A549 (cell line): ENCODE measurements at regions not wholly inside any gene's neighbourhood (a gene's known extent, or its start where the extent isn't known, plus 50 kb on each side); places are given as distances from the start of the nearest gene placed in this dataset.

Source experiments
- ATAC-seq, 2 experiments: fragments of 200-7000 bp in 1 of 2; fragments of >200 bp in 1 of 2; cut with Nextera tagmentation in 1 of 2; cut with Tn5 transposase in 1 of 2; 3 replicates each; pipeline versions ENCODE4 v1.8.0 to v1.9.1; 2018 to 2020; ENCODE audit warnings: mild to moderate bottlenecking in 1 of 2, moderate library complexity in 1 of 2
- CTCF ChIA-PET: fragments of 300-600 bp; sonication (Branson Sonifier 250); formaldehyde crosslinking; extraction: SDS; loops from one replicate; lab custom pipeline; 2021; ENCODE audit warnings: antibody characterized with exemption, inconsistent platforms; lab: Yijun Ruan, JAX
- POLR2A ChIA-PET: fragments of 350-600 bp; formaldehyde crosslinking; extraction: SDS; loops from one replicate; lab custom pipeline; 2021; ENCODE audit warnings: antibody characterized with exemption, inconsistent platforms; lab: Yijun Ruan, JAX
- DNase-seq, 2 experiments: peaks; one replicate each; pipeline versions ENCODE4 v3.0.0 to v3.0.0-alpha.2; 2011 to 2016; ENCODE audit warnings: low read depth in 1 of 2, low spot score in 1 of 2
- FAIRE-seq: peaks from 2 replicates; lab custom pipeline; 2011; peaks lifted over from hg19 to GRCh38; lab: Jason Lieb, UNC
- H3K27ac ChIP-seq, 2 experiments: fragments of >200 bp; sonication (Bioruptor Twin); formaldehyde crosslinking; 3 replicates each; pipeline ENCODE4 v1.5.1; 2016 to 2017
- H3K4me1 ChIP-seq: fragments of >200 bp; sonication (Bioruptor Twin); formaldehyde crosslinking; 3 replicates; pipeline ENCODE4 v1.6.1; 2016
- H3K4me2 ChIP-seq: fragments of >200 bp; sonication (Bioruptor Twin); formaldehyde crosslinking; 3 replicates; pipeline ENCODE4 v1.6.1; 2016
- H3K4me3 ChIP-seq: fragments of >200 bp; sonication (Bioruptor Twin); formaldehyde crosslinking; 3 replicates; pipeline ENCODE4 v1.5.1; 2016
- H3K9me3 ChIP-seq: fragments of >200 bp; sonication (Bioruptor Twin); formaldehyde crosslinking; 3 replicates; pipeline ENCODE4 v1.6.1; 2016
- BCL3 ChIP-seq: fragments of >200 bp; sonication (Bioruptor Twin); formaldehyde crosslinking; IDR thresholded peaks from 3 replicates; pipeline ENCODE4 v1.6.1; 2016
- BHLHE40 ChIP-seq: IDR thresholded peaks from 2 replicates; pipeline ENCODE4 v1.6.1; 2012; ENCODE audit warnings: low read depth, low read length, inconsistent platforms
- CHD4 ChIP-seq: fragments of 200-600 bp; sonication (generic); IDR thresholded peaks from 2 replicates; pipeline ENCODE4 v1.6.1; 2016; ENCODE audit warnings: antibody characterized with exemption, mild to moderate bottlenecking, borderline replicate concordance
- CTCF ChIP-seq: fragments of >200 bp; sonication (Bioruptor Twin); formaldehyde crosslinking; IDR thresholded peaks from 3 replicates; pipeline ENCODE4 v1.5.1; 2016
- ESRRA ChIP-seq: fragments of 150-350 bp; IDR thresholded peaks from 2 replicates; pipeline ENCODE4 v1.6.1; 2014; ENCODE audit warnings: mild to moderate bottlenecking, low read length, borderline replicate concordance
- FOSB ChIP-seq: fragments of 250-450 bp; sonication (Bioruptor Pico); IDR thresholded peaks from 2 replicates; pipeline ENCODE4 v1.5.0; 2020; ENCODE audit warnings: mild to moderate bottlenecking, moderate library complexity
- FOSL2 ChIP-seq, 2 experiments: fragments of 450-650 bp in 1 of 2; fragments of >200 bp in 1 of 2; sonication (Bioruptor Twin) in 1 of 2; formaldehyde crosslinking; IDR thresholded peaks; 2 replicates each; pipeline versions ENCODE4 v1.5.0 to v1.6.1; 2016 to 2020; ENCODE audit warnings: mild to moderate bottlenecking in 1 of 2, moderate library complexity in 1 of 2
- GATA3 ChIP-seq: IDR thresholded peaks from 2 replicates; pipeline ENCODE4 v1.6.1; 2012; ENCODE audit warnings: borderline replicate concordance
- HDAC2 ChIP-seq: fragments of 200-600 bp; sonication (generic); IDR thresholded peaks from 2 replicates; pipeline ENCODE4 v1.6.1; 2016
- HES2 ChIP-seq: fragments of >200 bp; sonication (Bioruptor Twin); formaldehyde crosslinking; IDR thresholded peaks from 2 replicates; pipeline ENCODE4 v1.6.1; 2016
- KDM1A ChIP-seq: fragments of 200-600 bp; sonication (generic); IDR thresholded peaks from 2 replicates; pipeline ENCODE4 v1.6.1; 2016; ENCODE audit warnings: low read depth, mild to moderate bottlenecking
- KDM5A ChIP-seq: fragments of 200-600 bp; sonication (generic); IDR thresholded peaks from 2 replicates; pipeline ENCODE4 v1.6.1; 2016; ENCODE audit warnings: antibody characterized with exemption, mild to moderate bottlenecking
- MAFK ChIP-seq: fragments of 450-650 bp; IDR thresholded peaks from 2 replicates; pipeline ENCODE4 v1.6.1; 2014; ENCODE audit not compliant: partially characterized antibody
- MAX ChIP-seq: IDR thresholded peaks from 2 replicates; pipeline ENCODE4 v1.6.1; 2012
- NFE2L2 ChIP-seq: fragments of 150-350 bp; conservative IDR thresholded peaks from 2 replicates; pipeline ENCODE4 v1.6.1; 2014; ENCODE audit warnings: low read length
- POLR2A ChIP-seq: IDR thresholded peaks from 2 replicates; pipeline ENCODE4 v1.6.1; 2012; ENCODE audit warnings: mild to moderate bottlenecking, low read length
- RAD21 ChIP-seq, 2 experiments: fragments of >200 bp in 1 of 2; sonication (Bioruptor Twin) in 1 of 2; formaldehyde crosslinking in 1 of 2; IDR thresholded peaks in 1 of 2; conservative IDR thresholded peaks in 1 of 2; 2 replicates in 1 of 2; 3 replicates in 1 of 2; pipeline ENCODE4 v1.6.1; 2012 to 2018; ENCODE audit warnings: inconsistent platforms in 1 of 2
- RARB ChIP-seq: fragments of 250-450 bp; sonication (Bioruptor Pico); IDR thresholded peaks from 2 replicates; pipeline ENCODE4 v1.8.0; 2021; ENCODE audit warnings: mild to moderate bottlenecking, moderate library complexity
- REST ChIP-seq: fragments of 200-600 bp; sonication (generic); IDR thresholded peaks from 2 replicates; pipeline ENCODE4 v1.6.1; 2016; ENCODE audit warnings: antibody characterized with exemption, mild to moderate bottlenecking, moderate library complexity
- RFX5 ChIP-seq: fragments of 450-650 bp; IDR thresholded peaks from 2 replicates; pipeline ENCODE4 v1.7.1; 2014; ENCODE audit warnings: antibody characterized with exemption, mild to moderate bottlenecking, moderate library complexity
- SREBF2 ChIP-seq: fragments of 450-650 bp; IDR thresholded peaks from 2 replicates; pipeline ENCODE4 v1.6.1; 2014; ENCODE audit warnings: mild to moderate bottlenecking, moderate library complexity
- TP53 ChIP-seq: fragments of 250-450 bp; sonication (Bioruptor Pico); IDR thresholded peaks from 2 replicates; pipeline ENCODE4 v1.5.0; 2021; ENCODE audit warnings: mild to moderate bottlenecking, moderate library complexity
- USF2 ChIP-seq: fragments of 450-650 bp; IDR thresholded peaks from 2 replicates; pipeline ENCODE4 v1.6.1; 2014; ENCODE audit warnings: antibody characterized with exemption
- ZSCAN20 ChIP-seq: fragments of 250-450 bp; sonication (Bioruptor Pico); IDR thresholded peaks from 2 replicates; pipeline ENCODE4 v1.8.0; 2022; ENCODE audit warnings: mild to moderate bottlenecking, moderate library complexity
- WGBS: methylation state at CpG from one replicate; pipeline ENCODE4 v1.1.6; 2017; ENCODE audit errors: missing lambda C conversion rate; 5-methylcytosine and 5-hydroxymethylcytosine counted together

- no peak for TF ChIP-seq RARB (CRISPR knock-in tag)
- TF ChIP-seq RFX5: no peak
- TF ChIP-seq, all 56 proteins: peak for 0
Observed at GRCh38 chr5:38121420-38121819, 136.9 kb upstream of the EGFLAM start (continued).

GRCh38 chr5:38119836-38120235, 138.5 kb upstream of the EGFLAM start:
- no peak for DNase-seq
- no peak overlapping the region for H3K27ac ChIP-seq
- 9% methylated on average over 3 of the region's 3 CpGs for WGBS
- ChIA-PET CTCF (no interaction called here), POLR2A (no interaction called here)
- no peak overlapping the region for H3K4me3 ChIP-seq
- ATAC-seq: no peak
- H3K4me1 ChIP-seq: no peaks in the 10 kb centered on the region
- H3K9me3 ChIP-seq: no peaks in the 10 kb centered on the region
- FAIRE-seq: no peak
- no peak overlapping the region for H3K4me2 ChIP-seq
- TF ChIP-seq MAFK (no peak), HDAC2 (no peak), BCL3 (no peak), RAD21 (conservative IDR thresholded peaks at IDR 0.05 in 1 of 2, IDR thresholded peaks at IDR 0.05 in 1 of 2) (no peak), KDM1A (no peak), RFX5 (no peak), POLR2A (no peak), FOSB (CRISPR knock-in tag) (no peak), MAX (no peak), RARB (CRISPR knock-in tag) (no peak), KDM5A (no peak), GATA3 (no peak), CHD4 (no peak), HES2 (no peak), BHLHE40 (no peak), FOSL2 (IDR thresholded peaks at IDR 0.05) (no peak), FOSL2 (CRISPR knock-in tag; IDR thresholded peaks at IDR 0.05) (no peak), REST (no peak), USF2 (no peak), ESRRA (no peak), NFE2L2 (no peak)

GRCh38 chr5:38117784-38118479, 140.4 kb upstream of the EGFLAM start:
- H3K4me1 ChIP-seq: no peaks in the 10 kb centered on the region
- WGBS: 15% methylated on average over 5 of the region's 5 CpGs
- POLR2A ChIA-PET: no interaction called here
- H3K27ac ChIP-seq: no peak overlapping the region
- CTCF ChIA-PET: no interaction called here
- ATAC-seq: no peak
- no peaks in the 10 kb centered on the region for H3K9me3 ChIP-seq
- no peak overlapping the region for H3K4me2 ChIP-seq
- FAIRE-seq: no peak
- no peak for DNase-seq
- H3K4me3 ChIP-seq: no peak overlapping the region
- TF ChIP-seq TP53 (CRISPR knock-in tag): no peak
- TF ChIP-seq HDAC2: no peak
- no peak for TF ChIP-seq KDM1A
- no peak for TF ChIP-seq HES2
- no peak for TF ChIP-seq REST
- TF ChIP-seq ZSCAN20 (CRISPR knock-in tag): no peak
- no peak for TF ChIP-seq CTCF
- no peak for TF ChIP-seq SREBF2
